ENCODE measurements at regions not wholly inside any gene's neighbourhood (a gene's known extent, or its start where the extent isn't known, plus 50 kb on each side); places are given as distances from the start of the nearest gene placed in this dataset.

- DNase-seq (ENCODE audit: low read depth), result peak; percentile 64
- peak; percentile 64 for TF ChIP-seq CTCF (conservative IDR thresholded peaks at IDR 0.05; ENCODE audit: low read depth, low read length)
- no peak overlapping the region for H3K4me3 ChIP-seq (ENCODE audit: low read depth, low read length)
Observed at GRCh38 chr20:8082025-8082424, 50.0 kb upstream of the PLCB1 start.
